NCI-H1694 treated with DMSO at 0.1 percent for 48 hours (cell line): ENCODE measurements at regions not wholly inside any gene's neighbourhood (a gene's known extent, or its start where the extent isn't known, plus 50 kb on each side); places are given as distances from the start of the nearest gene placed in this dataset.

Source experiments
- DNase-seq: peaks from one replicate; lab custom pipeline; 2025; lab: John Stamatoyannopoulos, UW

DNA sequence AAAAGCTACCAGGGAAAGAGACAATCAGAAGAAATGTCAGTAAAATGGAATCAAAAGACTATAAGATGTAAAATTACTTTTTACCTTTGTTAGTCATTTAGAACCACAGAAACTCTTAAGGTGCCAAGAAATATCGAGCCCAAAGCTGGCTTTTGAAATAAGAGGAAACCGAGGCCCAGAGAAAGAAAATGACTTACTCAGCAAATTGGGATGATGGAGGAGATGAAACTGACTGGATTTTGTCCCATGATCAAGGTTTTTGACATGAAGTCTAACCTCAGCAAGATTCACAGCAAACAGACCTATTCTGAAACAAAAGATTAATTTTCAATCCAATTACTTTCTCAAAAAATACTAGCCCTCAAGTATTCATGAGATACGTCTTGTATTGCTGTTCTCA, 696.2 kb upstream of the WWC1 start:
- no peak for DNase-seq

DNA sequence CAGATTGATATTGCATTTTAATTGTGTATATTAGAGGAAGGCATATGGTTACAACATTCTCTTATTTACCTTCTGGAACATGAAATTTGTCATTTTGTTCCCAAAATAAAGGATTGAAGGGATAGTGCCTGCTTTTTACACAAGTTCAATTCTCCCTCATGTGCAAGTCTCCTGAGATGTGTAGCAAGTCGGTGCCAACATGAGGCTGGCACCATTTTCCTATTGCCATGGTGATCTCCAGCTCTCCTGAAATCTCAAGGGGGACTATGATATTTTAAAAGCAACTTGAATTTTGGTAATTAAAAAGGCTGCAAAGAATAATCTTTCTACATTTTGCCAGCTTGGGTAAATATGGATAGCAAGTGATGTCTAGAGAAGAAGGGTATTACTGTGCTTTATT, 693.3 kb upstream of the WWC1 start:
- peak; percentile 20 for DNase-seq

DNA sequence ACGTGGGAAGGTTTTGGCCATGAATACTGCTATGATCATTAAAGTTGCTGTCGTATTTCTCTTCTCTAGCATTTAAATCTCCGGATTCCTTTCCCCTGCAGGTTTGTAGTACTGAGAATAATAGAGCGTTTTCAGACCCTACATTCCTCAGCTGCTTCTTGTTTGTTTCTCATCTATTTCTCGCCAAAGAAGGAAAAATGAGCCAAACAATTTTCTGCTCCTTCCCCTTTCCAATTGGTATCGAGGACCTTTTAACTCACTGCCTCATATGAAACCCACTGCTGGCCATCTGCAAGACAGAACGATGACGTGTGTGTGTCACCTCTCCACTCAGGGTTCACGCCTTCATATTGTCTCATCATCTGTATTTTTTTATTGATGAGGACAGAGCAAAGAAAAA, 689.4 kb upstream of the WWC1 start:
- no peak for DNase-seq

DNA sequence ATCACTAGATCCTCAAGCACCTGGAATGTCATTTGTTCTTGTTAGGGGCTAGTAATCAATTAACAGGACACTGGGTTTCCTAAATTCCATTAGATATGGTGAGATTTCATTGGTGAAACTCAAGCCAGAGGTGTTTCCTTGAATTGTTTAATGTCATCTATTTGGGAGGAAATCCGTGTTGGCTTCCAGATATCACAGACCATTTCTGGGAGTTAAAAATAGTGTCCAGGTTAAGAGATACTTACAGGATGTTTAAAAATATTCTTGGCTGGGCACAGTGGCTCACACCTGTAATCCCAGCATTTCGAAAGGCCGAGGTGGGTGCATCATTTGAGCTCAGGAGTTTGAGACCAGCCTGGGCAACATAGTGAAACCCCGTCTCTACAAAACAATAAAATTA, 688.3 kb upstream of the WWC1 start:
- DNase-seq = no peak

DNA sequence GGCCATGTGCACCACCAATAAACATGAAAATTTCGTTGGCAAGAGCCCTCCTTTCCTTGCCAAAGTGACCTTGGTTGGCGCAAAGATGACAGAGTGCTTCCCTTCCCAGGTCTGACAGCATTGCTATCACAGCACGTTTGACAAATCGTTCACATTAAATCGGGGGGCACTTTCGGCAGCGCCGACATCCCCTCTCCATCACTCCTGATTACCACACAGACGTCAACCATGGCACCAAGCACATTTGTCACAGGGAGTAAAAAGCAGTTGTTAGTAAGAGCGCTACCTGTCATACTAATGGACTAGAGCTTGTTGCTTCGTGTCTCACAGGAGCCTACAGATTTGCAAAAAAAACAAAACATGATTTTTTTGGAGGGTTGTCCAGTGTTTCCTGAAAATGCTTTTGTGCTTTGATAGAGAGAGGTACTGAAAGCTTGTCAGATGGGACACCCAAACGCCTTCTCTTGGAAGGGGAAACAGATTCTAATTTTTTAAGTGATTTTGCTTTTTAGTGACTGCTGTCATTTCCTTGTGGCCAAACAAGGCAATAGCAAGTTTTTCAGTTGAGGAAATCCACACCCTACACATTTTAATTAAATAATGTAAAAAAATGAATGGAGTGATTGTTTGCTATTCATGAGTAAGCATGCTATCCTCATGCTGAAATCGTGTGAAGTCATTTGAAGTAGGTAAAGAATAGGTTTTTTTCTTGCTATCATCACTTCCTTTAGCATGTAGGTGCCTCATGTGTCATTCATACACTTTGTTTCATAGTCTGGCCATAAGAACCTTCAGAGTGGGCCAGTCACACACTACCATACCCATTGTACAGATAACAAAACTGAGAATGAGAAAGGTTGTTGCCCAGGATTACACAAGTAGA, 682.8 kb upstream of the WWC1 start:
- no peak for DNase-seq

DNA sequence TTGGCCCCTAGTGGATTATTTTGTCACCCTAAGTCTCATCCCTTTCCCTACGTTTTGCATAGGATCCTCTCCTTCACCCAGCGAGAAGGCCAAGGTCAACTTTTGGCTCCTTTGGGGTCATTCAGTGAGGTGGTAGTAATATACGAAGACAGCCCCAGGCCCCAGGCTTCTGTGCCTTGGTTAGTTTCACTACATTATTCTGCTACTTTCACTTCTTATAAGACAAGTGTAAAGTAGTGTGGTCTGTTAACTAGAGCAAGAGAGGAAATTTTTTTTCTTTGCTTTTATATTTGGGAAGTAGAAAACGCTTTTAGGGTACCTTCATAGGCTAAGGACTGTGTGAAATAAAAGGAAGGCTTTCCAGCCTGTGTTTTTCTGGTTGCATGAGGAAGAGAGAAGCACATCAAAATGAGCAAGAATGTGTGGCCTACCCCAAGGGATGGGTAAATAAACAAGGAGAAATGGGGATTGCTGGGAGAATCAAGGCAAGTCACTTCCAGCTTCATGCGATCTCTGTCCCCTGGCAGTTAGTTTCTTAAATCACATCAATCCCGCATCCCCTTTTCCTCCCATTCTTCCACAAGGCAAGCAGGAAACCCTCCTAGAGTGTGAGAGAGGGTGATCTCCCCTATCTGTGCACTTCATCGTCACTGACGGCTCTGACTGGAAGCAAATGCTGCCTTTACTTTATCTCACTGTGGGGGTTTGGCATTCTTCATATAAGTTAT, 677.0 kb upstream of the WWC1 start:
- no peak for DNase-seq

DNA sequence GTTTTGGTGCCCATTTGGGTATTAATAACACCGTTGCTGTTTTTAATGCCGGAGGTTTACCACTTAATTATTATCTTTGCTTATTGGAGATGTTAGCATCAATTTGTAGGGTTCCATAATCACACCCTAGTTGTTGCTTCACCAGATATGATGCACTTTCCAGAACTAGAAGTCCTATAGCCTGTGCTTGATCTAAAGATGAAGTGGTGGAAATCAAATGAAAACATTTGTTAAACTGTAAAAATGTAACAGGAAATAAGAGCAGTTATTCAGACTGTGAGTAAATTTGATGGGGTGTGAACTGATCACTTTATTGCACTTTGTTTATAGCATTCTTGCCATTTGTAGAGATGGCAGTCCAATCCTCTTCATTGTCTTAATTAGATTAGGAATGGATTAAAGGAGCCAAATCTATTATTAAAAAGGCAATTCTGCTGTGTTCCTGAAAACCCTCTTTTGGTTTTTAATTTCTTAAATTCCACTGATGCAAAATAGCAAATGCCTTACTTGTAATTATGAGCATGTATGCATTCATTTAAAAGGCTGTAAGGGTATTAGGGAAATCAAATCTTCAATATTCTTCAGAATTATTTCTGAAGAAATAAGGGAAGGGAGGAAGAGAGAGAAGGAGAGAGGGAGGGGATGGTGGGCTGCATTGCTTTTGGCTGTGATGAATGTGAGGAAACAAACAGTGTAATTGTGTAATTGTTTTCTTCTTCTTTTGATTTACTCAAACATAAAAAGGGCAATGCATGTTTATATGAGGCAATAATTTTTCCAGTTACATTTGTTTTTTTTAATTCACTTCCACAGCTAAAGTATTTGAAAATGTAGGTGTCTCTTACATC, 675.2 kb upstream of the WWC1 start:
- no peak for DNase-seq

DNA sequence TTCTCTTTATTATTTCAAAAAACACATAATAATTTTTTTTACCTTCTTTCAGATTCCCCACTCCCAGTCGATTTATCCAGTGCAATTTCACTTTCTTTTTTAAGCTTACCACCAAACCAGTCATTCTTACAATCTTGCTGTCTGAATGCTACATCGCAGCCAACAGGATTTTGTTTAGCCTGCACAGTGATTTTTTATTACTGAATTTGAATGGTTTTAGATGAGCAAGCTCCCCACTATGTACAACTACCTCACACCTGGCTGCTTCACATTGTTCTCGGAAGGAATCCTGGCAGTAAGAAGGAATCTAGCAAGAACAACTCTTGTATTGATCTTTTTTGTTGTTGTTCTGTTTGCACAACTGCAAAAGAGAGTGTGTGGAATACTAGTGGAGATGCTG, 668.1 kb upstream of the WWC1 start:
- no peak for DNase-seq

DNA sequence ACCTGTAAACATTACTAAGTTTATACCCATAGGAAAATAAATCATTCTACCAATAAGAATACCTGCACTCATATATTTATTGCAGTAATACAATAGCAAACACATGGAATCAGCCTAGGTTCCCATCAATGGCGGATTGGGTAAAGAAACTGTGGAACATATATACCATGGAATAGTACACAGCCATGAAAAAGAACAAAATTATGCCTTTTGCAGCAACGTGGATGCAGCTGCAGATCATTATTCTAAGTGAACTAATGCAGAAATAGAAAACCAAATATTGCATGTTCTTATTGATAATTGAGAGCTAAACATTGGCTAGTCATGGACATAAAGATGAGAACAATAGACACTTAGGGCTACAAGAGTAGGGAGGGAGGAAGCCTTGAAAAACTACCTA, 667.4 kb upstream of the WWC1 start:
- no peak for DNase-seq

DNA sequence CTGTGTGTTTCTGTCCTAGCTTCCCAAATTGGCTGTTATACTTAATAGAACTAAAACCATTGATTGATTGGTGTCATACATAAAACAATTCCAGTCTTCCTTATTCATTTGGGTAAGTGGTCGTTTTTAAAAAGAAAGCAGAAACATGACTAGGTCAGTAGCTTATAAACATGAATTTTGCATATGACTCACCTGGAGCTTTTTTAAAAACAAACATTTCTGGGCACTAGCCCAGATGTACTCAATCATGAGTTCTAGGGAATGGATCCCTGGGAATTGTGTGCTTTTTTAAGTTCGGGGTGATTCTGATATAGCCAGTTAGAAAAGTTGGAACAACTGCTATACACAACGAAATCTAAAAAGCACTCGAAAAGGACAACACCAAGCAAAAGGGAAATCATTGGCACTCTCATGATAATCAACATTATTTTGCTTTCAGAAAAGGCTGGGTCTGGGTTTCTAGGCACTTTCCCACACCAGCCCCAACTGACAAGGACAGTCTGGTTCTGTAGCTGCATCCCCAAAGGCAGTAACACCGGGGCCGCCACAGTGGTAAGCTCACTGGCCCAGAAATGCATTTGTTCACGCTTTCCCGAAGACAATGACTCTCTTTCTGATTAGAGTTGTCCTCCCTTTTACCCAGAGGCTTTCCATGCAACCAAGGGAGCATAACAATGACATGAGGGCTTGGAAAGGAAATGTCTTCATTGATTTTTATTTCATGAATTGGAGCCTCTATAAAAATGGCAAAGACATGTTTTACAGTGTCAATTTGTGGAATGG, 664.9 kb upstream of the WWC1 start:
- no peak for DNase-seq

DNA sequence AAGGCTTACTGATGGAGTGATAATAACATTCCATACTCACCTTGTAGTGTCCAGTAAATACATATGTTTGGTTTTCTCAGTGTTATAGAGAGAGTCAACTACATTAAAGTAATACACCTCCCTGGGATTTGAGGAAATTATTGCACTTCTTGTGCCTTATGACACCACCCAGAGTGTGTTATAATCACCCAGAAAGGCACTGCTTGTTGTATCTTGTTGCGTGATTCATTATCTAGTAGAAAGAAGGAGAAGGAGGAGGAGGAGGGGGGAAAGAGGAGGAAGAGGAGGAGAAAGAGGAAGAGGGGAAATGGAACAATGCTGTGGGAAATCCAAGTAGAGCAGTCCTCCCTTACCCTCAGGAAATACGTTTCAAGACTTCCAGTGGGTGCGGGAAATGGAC, 661.8 kb upstream of the WWC1 start:
- no peak for DNase-seq

DNA sequence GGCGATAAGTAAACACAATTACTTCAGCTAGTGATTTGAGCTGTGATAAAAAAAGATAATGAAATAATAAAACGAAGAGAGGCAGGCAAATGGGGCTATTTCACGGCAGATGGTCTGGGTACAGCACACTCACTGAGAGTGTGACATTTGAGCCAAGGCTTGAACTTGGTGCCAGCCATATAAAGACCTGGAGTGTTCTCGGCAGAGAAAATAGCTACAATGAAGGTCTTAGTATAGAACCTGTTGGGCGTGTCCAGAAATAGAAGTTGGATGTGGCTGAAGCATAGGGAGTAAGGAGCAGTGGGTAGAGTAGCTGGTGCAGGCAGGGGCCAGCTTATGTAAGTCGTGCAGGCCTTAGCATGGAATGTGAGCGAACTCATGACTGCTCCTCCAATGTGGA, 660.3 kb upstream of the WWC1 start:
- no peak for DNase-seq

DNA sequence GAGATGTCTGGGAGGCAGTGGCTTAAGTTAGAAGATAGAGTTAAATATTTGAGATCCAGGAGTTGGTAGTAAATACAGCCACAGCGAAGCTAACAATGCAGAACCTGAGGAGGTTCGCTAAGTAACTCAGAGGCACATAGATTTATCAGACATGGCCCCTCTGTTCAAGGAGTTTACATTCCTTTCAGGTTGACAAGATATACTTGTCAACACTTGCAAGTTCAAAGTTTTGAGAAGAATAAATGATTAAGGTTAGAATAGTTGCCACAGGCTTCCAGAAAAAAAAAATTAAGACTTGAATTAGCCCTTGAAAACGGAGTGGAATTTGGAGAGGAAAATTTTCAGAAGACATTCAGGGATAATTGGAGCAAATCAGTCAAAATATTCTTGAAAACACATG, 658.3 kb upstream of the WWC1 start:
- no peak for DNase-seq

DNA sequence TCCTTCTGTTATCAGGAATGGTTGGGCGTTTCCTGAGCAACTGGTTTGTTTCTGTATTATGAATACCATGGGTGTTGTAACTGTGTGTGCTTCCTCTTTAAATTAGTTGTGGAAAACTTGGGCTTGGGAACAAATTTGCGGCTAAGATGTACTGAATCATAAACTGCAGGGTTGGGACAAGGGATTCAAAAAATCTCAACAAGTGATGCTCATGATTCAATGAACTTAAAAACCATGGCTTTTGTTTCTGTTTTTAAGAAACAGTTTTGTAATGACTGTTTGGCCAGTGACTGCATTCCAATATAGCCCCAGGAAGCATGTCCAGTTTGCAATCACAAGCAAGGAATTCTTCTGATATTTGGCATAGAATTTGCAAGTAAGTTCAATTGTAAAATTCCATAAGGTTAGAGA, 657.5 kb upstream of the WWC1 start:
- no peak for DNase-seq

DNA sequence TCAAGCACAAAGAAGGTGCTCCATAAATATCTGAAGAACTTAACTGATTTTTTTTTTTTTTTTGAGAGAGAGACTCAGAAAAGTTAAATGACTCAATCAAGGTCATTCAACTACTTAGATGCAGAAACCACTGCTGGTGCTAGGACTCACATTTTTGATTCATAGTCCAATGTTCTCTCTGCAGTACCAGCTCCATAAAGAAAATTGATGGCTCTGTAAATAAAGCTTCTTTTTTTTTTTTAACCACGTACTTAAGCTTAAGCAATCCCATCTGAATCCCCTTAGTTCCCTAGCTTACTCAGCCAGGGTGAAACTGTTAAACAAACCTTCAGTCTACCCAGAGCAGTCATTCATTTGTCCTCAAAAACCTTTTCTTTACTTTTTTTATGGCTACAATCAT, 657.0 kb upstream of the WWC1 start:
- DNase-seq = no peak

DNA sequence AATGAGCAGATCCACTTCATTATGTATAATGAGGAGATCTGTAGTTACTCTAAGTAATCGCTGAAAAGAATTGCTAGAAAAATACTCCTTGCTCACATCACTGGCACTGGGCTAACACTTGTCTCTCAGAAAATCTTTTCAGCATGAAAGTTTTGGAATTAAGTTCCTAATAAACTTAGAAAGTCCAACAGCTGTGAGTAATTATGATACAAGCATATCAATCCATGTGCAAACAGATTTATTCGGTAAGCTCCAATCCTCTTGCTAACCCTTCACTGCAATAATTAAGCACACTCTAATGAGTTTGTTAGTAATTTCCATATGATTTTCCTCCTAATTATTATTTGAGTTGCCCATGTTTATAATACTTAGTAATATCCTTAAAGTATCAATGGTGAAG, 652.6 kb upstream of the WWC1 start:
- no peak for DNase-seq

DNA sequence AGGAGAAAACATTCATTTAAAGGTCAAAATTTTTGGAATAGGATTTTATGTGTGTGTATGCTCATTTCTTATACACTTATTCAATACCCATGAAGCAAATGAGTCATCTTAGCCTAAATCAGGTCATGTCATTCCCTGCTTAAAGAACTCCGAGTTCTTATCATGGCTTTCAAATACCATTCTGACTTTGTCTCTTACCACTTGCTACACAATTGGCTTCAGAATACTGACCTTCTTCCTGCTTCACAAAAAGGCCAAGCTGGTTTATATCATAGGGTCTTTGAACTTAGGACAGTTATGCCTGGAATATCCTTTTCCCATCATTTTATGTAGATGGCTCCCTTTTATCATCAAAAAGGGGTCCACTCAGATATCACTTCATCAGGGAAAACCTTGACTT, 652.2 kb upstream of the WWC1 start:
- no peak for DNase-seq

DNA sequence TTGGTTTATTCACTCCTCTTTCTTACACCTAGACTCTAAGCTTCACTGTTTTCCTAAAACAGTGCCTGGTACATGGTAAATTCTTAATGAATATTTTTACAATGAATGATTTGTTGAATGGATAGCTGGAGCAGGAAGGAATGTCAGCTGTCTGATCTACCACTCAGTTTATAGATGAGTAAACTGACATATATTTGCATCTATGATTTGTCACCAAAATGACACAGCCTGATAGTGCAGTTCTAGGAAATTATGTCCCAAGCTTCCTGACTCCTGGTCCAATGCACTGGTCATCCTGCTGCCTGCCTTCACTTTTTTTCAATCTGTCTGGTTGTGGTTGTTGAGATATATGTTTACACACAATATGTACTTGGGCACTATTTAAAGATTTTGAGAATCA, 651.7 kb upstream of the WWC1 start:
- no peak for DNase-seq

DNA sequence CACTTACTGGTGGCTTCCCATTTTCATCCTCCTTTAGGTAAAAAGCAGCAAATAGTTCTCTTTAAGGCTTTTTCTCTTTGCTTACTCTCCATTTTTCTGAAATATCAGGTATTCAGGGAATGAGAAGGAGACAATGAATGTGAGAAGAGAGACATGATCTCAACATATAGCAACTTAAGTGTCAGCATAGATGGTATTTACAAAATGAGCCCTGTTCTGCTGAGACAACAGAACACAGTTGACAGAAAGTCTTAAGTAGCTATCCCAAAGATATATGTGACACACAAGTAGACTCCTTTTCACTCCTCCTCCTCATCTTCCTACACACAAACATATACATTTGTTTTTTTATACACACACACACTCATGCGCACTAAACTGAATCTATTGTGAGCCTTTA, 649.3 kb upstream of the WWC1 start:
- DNase-seq = no peak

DNA sequence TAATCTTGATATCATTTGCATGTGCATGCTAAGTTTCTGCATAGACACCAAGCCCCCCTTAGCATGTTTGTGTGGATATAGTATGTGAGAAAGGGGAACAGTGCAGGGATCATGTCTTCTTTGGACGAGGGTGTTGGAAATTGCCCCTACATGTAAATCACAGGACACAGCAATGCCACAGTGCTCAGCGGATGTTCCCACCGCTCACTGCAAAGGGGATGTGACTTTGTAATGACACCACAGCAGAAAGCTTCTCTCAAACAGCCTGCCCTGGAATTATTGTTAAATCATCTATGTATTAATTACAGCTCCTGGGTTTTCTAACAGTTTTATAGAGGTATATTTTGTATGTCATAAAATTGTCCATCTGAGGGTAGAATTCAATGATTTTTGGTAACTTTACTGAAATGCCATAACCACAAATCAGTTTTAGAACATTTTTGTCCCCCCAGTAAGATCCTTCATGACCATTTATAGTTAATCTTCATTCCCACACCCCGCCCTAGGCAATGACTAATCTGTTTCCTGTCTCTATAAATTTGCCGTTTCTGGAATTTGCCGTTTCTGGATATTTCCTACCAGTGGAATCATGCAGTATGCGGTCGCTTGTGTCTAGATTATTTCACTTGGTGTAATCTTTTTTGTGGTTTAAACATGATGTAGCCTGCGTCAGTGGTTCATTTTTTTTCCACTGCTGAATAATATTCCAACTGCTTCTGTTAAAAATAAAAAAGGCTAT, 648.5 kb upstream of the WWC1 start:
- DNase-seq = no peak

DNA sequence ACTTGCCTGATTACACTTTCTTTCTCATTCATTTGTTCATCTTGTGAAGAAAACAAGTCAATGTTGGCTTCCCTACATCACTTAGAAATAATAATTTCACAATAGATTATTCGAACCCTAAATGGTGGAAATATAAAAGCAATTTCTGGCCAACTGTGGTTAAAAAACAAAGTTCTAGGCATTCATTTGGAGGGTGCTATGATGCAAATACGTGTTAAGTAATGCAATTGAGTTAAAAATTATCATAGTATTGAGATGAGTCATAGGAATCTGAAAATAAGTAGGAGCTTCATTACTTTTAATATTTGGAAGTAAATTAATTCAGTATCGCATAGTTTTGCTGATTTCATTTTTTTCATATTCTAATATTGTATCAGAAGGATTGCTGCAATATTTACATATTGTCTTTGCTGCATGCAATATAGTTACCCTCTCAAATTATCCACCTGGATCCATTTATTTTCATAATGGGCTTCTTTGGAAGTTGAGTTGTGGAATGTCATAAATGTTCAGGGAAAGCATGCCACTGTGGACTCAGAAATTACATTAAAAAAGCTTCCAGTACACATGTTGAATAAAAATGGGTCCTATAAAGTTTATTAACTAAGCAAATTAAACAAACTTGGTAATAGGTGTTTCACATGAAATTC, 647.7 kb upstream of the WWC1 start:
- DNase-seq = no peak
